CD4-positive, alpha-beta T cell treated with Interleukin-15 for 1 hour (primary cell): ENCODE measurements at regions not wholly inside any gene's neighbourhood (a gene's known extent, or its start where the extent isn't known, plus 50 kb on each side); places are given as distances from the start of the nearest gene placed in this dataset.
"Not testable (repeated sequence)": the region's sequence is repeated elsewhere in the genome, so short reads cannot be mapped to it uniquely, and the experiment has no call there.

ENCODE experiments used
- DNase-seq: peaks from one replicate; pipeline ENCODE4 v3.0.0-alpha.2; 2020

GRCh38 chr2:47650001-47650535, 79.3 kb upstream of the KCNK12 start:
- DNase-seq, result no peak

- no peak for DNase-seq
Measured at GRCh38 chr2:47645246-47645645, 74.5 kb upstream of the KCNK12 start.

GRCh38 chr2:47644351-47644750, 73.6 kb upstream of the KCNK12 start:
- DNase-seq, result no peak

- DNase-seq, result no peak
Measured at GRCh38 chr2:47641366-47641765, 70.6 kb upstream of the KCNK12 start.

GRCh38 chr2:47640356-47640755, 69.6 kb upstream of the KCNK12 start:
- DNase-seq, result no peak

GRCh38 chr2:47639467-47639866, 68.7 kb upstream of the KCNK12 start:
- no peak for DNase-seq

GRCh38 chr2:47638430-47638829, 67.6 kb upstream of the KCNK12 start:
- no peak for DNase-seq

GRCh38 chr2:47636596-47637264, 65.9 kb upstream of the KCNK12 start:
- no peak for DNase-seq

GRCh38 chr2:47636176-47636575, 65.4 kb upstream of the KCNK12 start:
- DNase-seq, result no peak

GRCh38 chr2:47632754-47633153, 62.0 kb upstream of the KCNK12 start:
- DNase-seq, result no peak

GRCh38 chr2:47631792-47632398, 61.1 kb upstream of the KCNK12 start:
- no peak for DNase-seq

GRCh38 chr2:47631306-47631705, 60.5 kb upstream of the KCNK12 start:
- DNase-seq, result no peak

GRCh38 chr2:47629501-47630460, 59.0 kb upstream of the KCNK12 start:
- DNase-seq, result no peak

- no peak for DNase-seq
Measured at GRCh38 chr2:47628904-47629303, 58.1 kb upstream of the KCNK12 start.

GRCh38 chr2:47626664-47627063, 55.9 kb upstream of the KCNK12 start:
- DNase-seq, result no peak

GRCh38 chr2:47623140-47623539, 52.4 kb upstream of the KCNK12 start:
- DNase-seq, result not testable (repeated sequence)

- no peak for DNase-seq
Measured at GRCh38 chr2:47620770-47621437, 50.1 kb upstream of the KCNK12 start.
